Activated CD8-positive, alpha-beta memory T cell treated with anti-CD3 and anti-CD28 coated beads, Interleukin-2, amount 50 U/mL, for 4 hours (primary cell): ENCODE measurements at regions not wholly inside any gene's neighbourhood (a gene's known extent, or its start where the extent isn't known, plus 50 kb on each side); places are given as distances from the start of the nearest gene placed in this dataset.
"Not testable (repeated sequence)": the region's sequence is repeated elsewhere in the genome, so short reads cannot be mapped to it uniquely, and the experiment has no call there.

ENCODE experiments used
- DNase-seq: peaks from one replicate; pipeline ENCODE4 v3.0.0-alpha.2; 2020

DNA sequence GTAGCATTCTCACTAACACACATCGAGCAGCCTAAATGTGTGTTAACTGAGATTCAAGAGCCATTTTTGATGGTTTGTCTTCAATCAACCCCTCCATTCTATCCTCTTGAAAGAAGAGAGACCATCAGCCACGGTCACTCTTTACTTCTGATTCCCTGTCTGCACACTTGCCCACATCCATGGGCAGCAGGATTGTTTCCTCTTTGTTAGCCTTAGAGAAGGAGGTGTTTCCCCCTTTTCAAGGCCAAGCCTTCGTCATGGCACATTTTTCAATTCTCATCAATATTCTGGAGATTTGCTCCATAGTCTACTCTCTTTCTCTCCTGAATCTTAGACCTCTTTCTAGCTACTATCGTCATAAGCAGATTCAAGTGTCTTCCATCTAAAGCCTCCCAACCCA is 522.4 kb upstream of the NAALADL2 start:
- no peak for DNase-seq

- no peak for DNase-seq
These were observed 521.9 kb upstream of the NAALADL2 start for GRCh38 chr3:174337227-174337626.

DNA sequence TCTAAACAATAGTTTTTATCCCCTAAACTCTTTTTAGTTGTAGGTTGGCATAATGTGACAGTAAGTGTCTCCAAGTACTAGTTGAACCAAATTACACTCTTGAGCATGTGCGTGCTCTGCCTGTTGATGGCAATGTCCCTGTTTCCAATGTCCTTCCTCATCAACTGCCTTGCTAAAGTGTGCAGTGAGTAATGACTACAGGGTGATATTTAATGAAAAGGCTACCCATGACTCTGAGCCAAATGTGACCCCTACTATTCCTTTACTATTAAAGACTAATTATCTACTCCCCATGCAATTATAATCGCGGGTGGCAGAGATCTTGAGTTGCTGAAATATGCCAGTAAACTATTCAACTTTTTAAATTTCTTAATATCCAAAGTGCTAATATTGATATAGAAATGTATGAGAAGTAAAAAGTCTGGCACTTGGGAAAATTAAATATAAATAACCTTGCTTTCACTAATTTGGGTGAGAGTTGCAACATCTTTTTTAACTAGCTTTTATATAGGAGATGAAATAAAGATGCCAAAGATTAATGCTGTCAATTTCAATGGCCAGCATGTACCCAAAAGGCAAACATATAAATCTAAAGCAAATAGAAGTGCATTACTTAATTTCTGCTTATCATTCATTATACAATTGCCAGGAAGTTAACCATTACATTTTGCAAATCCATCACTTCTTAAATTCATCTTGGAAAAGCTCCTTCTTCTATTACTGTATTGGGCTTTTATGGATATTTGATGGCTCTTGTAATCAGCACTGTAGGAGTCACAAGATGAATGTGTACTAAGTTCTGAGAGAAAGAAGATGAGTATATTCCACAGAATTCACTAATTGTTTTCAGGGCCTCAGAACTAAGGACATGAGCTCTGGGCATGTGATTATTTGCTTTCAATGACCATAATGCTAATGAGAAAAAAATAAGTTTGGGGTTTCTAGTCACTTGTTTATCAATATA is 518.2 kb upstream of the NAALADL2 start:
- DNase-seq, result no peak

GRCh38 chr3:174342171-174342570 is 517.0 kb upstream of the NAALADL2 start:
- no peak for DNase-seq

DNA sequence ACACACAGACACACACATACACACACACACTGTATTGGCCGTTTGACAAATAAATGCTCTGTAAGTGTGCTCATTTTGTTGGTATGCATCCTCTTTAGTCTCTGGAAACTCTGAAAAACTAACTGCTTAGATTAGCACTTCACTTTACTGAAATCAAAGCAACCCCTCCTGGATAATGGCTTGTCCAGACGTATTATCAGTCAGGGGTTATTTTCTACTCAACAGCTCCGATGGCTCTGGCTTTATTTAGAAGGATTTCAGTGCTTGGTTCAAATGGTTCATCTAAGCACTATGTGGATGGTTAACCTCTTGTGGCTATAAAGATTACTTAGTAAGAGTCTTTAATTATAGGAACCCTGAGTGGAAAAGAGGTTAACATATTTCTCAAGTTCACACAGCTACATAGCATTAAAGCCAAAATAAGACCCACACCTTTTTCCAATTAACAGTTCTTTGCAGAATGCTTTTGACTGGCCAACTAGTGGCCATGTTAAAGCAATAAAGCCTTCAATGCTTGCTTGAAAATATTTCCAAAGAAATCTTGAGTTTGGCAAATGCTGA is 516.1 kb upstream of the NAALADL2 start:
- no peak for DNase-seq

DNA sequence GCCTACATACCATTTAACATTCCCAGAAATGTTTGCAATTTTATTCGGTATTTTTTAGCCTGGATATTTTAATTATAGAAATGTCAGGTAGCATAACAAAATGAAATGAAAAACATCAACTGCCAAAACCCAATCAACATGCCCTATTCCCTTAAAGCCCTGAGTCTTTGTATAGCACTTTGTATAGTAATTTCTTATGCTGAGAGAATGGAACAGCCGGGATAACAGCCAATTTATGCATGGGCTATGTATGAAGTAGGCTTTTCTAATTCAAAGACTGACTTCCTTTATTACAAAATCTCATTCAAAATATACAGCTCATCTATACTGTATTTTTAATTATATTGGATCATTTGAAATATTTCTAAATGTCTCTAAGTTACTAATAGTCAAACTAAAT is 513.0 kb upstream of the NAALADL2 start:
- no peak for DNase-seq

DNA sequence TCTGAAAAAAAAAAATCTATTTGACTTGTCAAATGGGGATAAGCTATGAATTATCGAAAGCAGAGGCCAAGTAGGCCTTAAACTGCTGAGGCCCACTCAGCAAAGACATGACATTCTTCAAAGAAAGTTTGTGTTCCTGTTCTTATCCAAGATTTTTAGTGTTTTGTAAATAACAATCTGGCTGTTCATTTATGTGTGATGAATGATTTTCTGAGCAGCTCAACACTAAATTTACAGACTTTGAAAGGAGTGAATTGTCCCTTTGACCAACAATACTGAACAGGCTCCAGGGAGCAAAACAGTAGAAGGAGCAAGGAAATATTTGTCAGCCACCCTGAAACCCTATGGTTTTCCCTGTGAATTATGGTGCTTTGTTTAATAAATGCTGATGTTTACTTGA is 512.6 kb upstream of the NAALADL2 start:
- DNase-seq, result no peak

GRCh38 chr3:174347474-174348138 is 511.5 kb upstream of the NAALADL2 start:
- DNase-seq, result no peak

DNA sequence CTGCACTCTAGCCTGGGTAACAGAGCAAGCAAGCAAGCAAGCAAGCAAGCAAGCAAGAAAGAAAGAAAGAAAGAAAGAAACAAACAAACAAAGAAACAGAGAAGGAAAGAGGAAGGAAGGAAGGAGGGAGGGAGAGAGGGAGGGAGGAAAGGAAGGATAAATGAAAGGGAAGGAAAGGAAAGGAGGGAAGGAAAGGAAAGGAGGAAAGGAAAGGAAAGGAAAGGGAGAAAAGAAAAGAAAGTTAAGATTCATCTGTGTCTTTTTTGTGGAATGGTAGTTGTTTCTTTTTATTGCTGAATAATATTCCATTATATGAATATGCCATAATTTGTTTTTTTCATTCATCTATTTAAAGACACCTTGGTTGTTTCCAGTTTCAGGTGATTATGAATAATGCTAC is 506.9 kb upstream of the NAALADL2 start:
- DNase-seq, result no peak

DNA sequence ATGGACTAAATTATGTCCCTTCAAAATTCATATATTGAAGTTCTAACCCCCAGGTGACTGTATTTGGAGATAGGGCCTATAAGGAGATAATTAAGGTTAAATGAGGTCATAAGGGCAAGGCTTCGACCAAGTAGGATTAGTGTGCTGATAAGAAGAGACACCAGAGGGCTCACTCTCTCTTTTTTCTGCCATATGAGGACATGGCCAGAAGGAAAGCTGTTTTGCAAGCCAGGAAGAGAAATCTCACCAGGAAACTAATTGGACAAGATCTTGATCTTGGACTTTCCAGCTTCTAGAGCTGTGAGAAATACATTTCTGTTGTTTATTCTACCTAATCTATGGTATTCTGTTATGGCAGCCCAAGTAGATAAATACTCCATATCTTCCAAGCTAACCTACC is 503.6 kb upstream of the NAALADL2 start:
- no peak for DNase-seq

DNA sequence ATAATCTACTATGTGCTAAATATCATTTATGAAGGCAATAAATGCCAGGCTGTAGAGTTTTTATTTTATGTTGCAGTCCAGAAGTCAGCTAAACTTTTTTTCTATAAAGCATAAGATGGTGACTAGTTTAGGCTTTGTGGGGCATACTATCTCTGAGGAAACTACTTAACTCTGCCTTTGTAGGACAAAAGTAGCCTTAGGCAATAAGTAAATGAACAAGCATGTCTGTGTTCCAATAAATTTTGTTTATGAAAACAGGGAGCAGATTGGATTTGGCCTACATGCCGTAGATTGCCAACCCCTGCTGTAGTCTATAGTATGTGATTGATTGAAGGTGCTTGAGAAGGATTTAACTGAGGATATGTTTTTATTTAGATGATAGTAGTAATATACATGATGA is 502.5 kb upstream of the NAALADL2 start:
- DNase-seq, result no peak

DNA sequence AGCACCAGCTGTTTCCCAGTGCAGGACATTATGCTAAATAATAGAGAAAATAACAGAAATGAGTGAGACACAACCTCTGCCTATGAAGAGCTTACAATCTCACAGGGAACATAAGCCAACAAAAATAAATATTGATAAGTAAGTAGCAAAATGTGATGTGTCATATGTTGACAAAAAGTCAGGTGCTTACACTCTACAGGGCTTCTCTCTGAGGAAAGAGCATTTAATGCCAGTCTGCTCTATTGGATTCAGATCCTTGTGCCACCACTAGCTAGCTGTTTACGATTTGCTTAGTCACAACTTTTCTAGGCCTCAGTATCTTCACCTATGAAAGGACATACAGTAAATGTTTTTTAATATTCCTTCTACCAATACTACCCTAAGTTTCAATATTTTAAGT is 500.9 kb upstream of the NAALADL2 start:
- DNase-seq, result no peak

- no peak for DNase-seq
These were observed 496.6 kb upstream of the NAALADL2 start for GRCh38 chr3:174362556-174362955.

DNA sequence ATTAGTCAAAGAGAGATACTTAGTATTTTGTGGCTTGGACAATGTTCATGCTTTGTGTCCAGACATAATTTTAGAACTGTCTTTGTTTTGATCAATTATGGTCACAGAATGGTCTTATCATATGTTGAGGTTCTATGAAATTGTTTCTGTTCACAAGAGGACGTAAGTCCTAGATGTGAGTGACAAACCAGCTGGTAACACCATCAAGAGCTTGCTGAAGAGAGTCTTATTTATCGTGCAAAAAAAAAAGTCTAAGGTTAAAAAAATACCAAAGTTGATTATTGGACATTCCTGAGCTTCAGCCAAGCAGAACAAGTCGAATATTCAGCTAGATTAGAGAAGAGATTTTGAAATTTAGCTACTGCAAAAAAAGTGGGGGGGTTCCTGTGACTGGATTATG is 495.9 kb upstream of the NAALADL2 start:
- no peak for DNase-seq

GRCh38 chr3:174365796-174366195 is 493.3 kb upstream of the NAALADL2 start:
- DNase-seq, result no peak

DNA sequence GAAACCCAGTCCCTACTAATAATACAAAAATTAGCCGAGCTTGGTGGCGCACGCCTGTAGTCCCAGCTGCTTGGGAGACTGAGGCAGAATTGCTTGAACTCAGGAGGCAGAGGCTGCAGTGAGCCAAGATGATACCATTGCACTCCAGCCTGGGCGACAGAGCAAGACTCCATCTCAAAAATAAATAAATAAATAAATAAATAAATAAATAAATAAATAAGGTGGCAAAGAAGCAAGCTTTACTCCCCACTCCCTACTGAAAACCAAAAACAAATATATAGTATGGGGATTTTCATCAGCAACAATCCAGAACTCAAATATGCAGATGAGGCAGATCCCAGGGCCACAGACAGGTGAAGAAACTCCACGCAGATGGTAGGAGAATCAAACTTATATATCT is 492.2 kb upstream of the NAALADL2 start:
- not testable (repeated sequence) for DNase-seq

DNA sequence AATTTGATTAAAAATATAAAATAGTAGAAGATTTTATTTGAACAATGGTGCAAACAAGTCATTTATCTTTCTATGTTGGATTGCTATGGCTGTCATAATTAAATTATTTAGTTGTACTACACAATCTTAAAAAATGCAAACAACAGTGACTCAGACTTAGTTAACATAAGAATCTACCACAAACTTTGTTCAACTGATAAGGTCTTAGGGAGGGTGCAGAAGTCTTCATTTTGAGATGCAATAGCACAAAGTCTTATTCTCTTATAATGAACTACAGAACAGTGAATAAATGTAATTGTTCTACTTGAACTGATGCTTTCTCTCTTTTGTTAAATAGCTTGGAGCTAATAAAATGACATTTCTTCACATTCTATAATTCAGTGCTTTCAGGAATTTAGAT is 482.8 kb upstream of the NAALADL2 start:
- no peak for DNase-seq

DNA sequence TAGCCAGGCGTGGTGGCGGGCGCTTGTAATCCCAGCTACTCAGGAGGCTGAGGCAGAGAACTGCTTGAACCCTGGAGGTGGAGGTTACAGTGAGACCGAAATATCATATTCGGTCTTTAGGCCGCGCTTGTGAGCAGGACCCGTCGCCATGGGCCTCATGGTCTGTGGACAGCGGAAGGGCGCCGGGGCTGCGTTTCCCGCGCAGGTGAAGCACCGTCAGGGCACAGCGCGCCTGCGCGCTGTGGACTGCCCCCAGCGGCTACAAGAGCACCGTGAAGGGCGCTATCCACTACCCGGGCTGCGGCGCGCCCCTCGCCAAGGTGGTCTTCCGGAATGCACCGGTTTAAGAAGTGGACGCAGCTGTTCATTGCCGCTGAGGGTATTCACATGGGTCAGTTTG is 482.0 kb upstream of the NAALADL2 start:
- no peak for DNase-seq

DNA sequence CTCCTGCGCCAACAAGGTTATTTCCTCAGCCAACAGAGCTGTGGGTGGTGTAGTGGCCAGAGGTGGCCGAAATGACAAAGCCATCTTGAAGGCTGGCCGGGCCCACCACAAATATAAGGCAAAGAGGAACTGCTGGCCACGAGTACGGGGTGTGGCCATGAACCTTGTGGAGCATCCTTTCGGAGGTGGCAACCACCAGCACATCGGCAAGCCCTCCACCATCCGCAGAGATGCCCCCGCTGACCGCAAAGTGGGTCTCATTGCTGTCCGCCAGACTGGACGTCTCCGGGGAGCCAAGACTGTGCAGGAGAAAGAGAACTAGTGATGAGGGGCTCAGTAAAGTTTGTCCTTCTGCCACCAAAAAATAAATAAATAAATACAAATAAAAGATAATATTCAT is 481.4 kb upstream of the NAALADL2 start:
- DNase-seq, result no peak

- no peak for DNase-seq
These were observed 476.3 kb upstream of the NAALADL2 start for GRCh38 chr3:174382878-174383277.

- no peak for DNase-seq
These were observed 471.4 kb upstream of the NAALADL2 start for GRCh38 chr3:174387736-174388135.

GRCh38 chr3:174397848-174398247 is 461.3 kb upstream of the NAALADL2 start:
- no peak for DNase-seq

- no peak for DNase-seq
These were observed 460.4 kb upstream of the NAALADL2 start for GRCh38 chr3:174398761-174399160.

GRCh38 chr3:174403831-174404230 is 455.3 kb upstream of the NAALADL2 start:
- DNase-seq, result no peak
